Activated B cell treated with CpG ODN at 0.5 μM for 24 hours (primary cell): ENCODE measurements at regions not wholly inside any gene's neighbourhood (a gene's known extent, or its start where the extent isn't known, plus 50 kb on each side); places are given as distances from the start of the nearest gene placed in this dataset.

Experiments used
- ATAC-seq: fragments of 200-7000 bp; cut with Tn5 transposase; one replicate; pipeline ENCODE4 v1.10.0; 2021; ENCODE audit warnings: low read depth, mild to moderate bottlenecking, moderate library complexity
- CTCF ChIA-PET: fragments of 350-600 bp; sonication (Branson Sonifier 250); formaldehyde crosslinking; loops from one replicate; lab custom pipeline; 2021; ENCODE audit warnings: antibody characterized with exemption; lab: Charles Lee
- POLR2A ChIA-PET: fragments of 350-600 bp; sonication (Branson Sonifier 250); formaldehyde crosslinking; loops from one replicate; lab custom pipeline; 2021; ENCODE audit warnings: antibody characterized with exemption; lab: Charles Lee
- DNase-seq: peaks from one replicate; pipeline ENCODE4 v3.0.0; 2022
- H3K27ac Mint-ChIP-seq: one replicate; pipeline ENCODE4 v1.8.0; 2020; ENCODE audit warnings: mixed read lengths
- H3K27me3 Mint-ChIP-seq: one replicate; pipeline ENCODE4 v1.8.0; 2021; ENCODE audit warnings: mixed read lengths
- H3K36me3 Mint-ChIP-seq: one replicate; pipeline ENCODE4 v1.8.0; 2021; ENCODE audit warnings: low read depth, mixed read lengths
- H3K4me1 Mint-ChIP-seq: one replicate; pipeline ENCODE4 v1.8.0; 2021; ENCODE audit warnings: mixed read lengths
- H3K4me3 Mint-ChIP-seq: one replicate; pipeline ENCODE4 v1.8.0; 2020; ENCODE audit warnings: mild to moderate bottlenecking, mixed read lengths
- H3K9me3 Mint-ChIP-seq: one replicate; pipeline ENCODE4 v1.8.0; 2020; ENCODE audit warnings: mixed read lengths
- CTCF ChIP-seq: fragments of 200-600 bp; IDR thresholded peaks from one replicate; pipeline ENCODE4 v1.8.0; 2022; ENCODE audit warnings: antibody characterized with exemption, mild to moderate bottlenecking
- intact Hi-C: fragments of 100-400 bp; cut with micrococcal nuclease; formaldehyde crosslinking; loops from one replicate; pipeline ENCODE4 v1.15.1; 2024

GRCh38 chr12:13342971-13343370 lies 146.4 kb downstream of the EMP1 start:
- CTCF ChIA-PET: no interaction called here
- H3K36me3 Mint-ChIP-seq: no peaks in the 10 kb centered on the region
- POLR2A ChIA-PET: no interaction called here
- no peak for ATAC-seq
- H3K4me3 Mint-ChIP-seq: no peak overlapping the region
- no peak for TF ChIP-seq CTCF
- H3K4me1 Mint-ChIP-seq: no peaks in the 10 kb centered on the region
- no peaks in the 10 kb centered on the region for H3K9me3 Mint-ChIP-seq
- peaks cover 20% of the 10 kb centered on the region for H3K27me3 Mint-ChIP-seq
- no peak for DNase-seq
- intact Hi-C loops: no loop called here
- H3K27ac Mint-ChIP-seq: no peak overlapping the region

GRCh38 chr12:13340149-13340548 lies 143.6 kb downstream of the EMP1 start:
- ChIA-PET POLR2A (no interaction called here), CTCF (no interaction called here)
- no peak for ATAC-seq
- intact Hi-C loops: no loop called here
- Mint-ChIP-seq H3K27ac (no peak overlapping the region), H3K4me3 (no peak overlapping the region), H3K36me3 (no peaks in the 10 kb centered on the region), H3K27me3 (peaks cover 11% of the 10 kb centered on the region), H3K4me1 (no peaks in the 10 kb centered on the region), H3K9me3 (no peaks in the 10 kb centered on the region)
- DNase-seq: no peak
- no peak for TF ChIP-seq CTCF

DNA sequence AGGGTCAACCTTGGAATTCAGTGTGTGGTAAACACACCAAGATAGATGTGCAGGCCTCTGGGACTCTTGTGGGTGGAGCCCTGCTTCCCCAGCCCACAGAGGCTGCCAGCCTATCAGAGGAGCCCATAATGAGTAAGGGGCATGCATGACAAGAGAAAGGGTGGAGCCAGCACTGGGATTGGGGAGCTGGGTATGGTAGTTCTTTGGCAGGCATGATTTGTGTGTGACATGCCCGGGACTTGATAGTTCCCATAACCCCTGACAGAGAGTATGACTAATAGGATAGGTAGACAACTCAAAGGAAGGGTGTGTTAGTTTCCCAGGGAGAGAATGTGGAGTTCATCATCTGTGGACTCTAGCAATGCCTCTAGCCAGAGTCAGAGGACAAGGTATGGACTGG lies 143.0 kb downstream of the EMP1 start:
- DNase-seq: no peak
- Mint-ChIP-seq H3K36me3 (no peaks in the 10 kb centered on the region), H3K4me1 (no peaks in the 10 kb centered on the region), H3K27ac (no peak overlapping the region), H3K4me3 (no peak overlapping the region), H3K27me3 (peaks cover 7% of the 10 kb centered on the region), H3K9me3 (no peaks in the 10 kb centered on the region)
- intact Hi-C loops: no loop called here
- ChIA-PET POLR2A (no interaction called here), CTCF (no interaction called here)
- no peak for TF ChIP-seq CTCF
- no peak for ATAC-seq

DNA sequence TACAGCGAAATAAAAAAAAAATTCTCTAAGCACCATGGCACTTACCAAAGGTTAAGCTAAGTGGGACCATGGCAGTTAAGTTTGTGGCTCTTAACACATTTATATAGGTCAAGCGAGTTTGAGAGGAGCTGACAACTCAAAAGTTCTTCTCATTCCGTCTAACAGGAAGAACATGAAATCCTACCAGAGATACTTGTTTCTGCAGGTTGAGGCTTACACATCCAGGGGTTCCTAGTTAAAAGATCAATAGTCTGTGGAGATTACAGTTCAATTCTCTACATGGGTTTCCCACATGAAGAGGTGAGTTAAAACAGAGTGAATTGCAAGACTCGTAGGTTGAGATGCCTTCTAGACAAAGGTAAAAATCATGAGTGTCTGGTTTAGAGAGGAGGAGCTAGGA lies 142.6 kb downstream of the EMP1 start:
- Mint-ChIP-seq H3K36me3 (no peaks in the 10 kb centered on the region), H3K4me1 (no peaks in the 10 kb centered on the region), H3K4me3 (no peak overlapping the region), H3K9me3 (no peaks in the 10 kb centered on the region), H3K27ac (no peak overlapping the region), H3K27me3 (peaks cover 7% of the 10 kb centered on the region)
- ATAC-seq (no peak), DNase-seq (no peak)
- intact Hi-C loops: no loop called here
- ChIA-PET POLR2A (no interaction called here), CTCF (interaction anchor here (1.2 kb wide), 1 partner anchor 23 kb away, joined by 3 read pairs; no protein-coding TSS in a partner anchor)
- TF ChIP-seq CTCF: no peak

DNA sequence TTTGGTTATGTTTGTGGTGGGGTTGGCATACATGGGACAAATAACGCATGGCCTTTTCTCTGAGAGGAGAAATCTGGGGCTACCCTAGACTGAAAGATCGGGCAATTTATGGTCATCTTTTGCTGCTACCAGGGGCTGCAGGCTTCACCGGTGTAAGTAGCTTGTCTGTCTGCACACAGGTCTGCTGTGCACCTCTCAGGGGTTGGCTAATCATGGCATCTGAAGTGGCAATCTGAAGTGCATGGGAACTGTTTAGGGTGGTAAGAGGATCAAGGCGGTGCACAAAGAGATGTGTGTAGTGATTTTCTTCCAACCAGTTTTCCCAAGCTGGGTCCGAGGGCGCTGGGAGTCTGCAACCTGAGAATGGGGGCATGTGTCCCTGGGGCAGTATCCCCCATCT lies 141.3 kb downstream of the EMP1 start:
- H3K4me3 Mint-ChIP-seq: no peak overlapping the region
- H3K36me3 Mint-ChIP-seq: no peaks in the 10 kb centered on the region
- no peak for ATAC-seq
- no peak for TF ChIP-seq CTCF
- H3K27ac Mint-ChIP-seq: no peak overlapping the region
- POLR2A ChIA-PET: no interaction called here
- no peaks in the 10 kb centered on the region for H3K4me1 Mint-ChIP-seq
- CTCF ChIA-PET: interaction anchor here (1.2 kb wide), 1 partner anchor 24 kb away, joined by 3 read pairs; no protein-coding TSS in a partner anchor
- H3K27me3 Mint-ChIP-seq: peaks cover 9% of the 10 kb centered on the region
- intact Hi-C loops: no loop called here
- H3K9me3 Mint-ChIP-seq: no peaks in the 10 kb centered on the region
- DNase-seq: no peak
